HCT116 (cell line): ENCODE measurements at regions not wholly inside any gene's neighbourhood (a gene's known extent, or its start where the extent isn't known, plus 50 kb on each side); places are given as distances from the start of the nearest gene placed in this dataset.

ENCODE experiments used
- CEBPB ChIP-seq: IDR thresholded peaks from 2 replicates; pipeline ENCODE4 v1.6.1; 2012; ENCODE audit warnings: low read depth
- FOSL1 ChIP-seq: IDR thresholded peaks from 2 replicates; pipeline ENCODE4 v1.6.1; 2012; ENCODE audit warnings: low read depth
- JUND ChIP-seq: IDR thresholded peaks from 2 replicates; pipeline ENCODE4 v1.6.1; 2012
- MAX ChIP-seq: IDR thresholded peaks from 2 replicates; pipeline ENCODE4 v1.6.1; 2012
- POLR2A ChIP-seq: IDR thresholded peaks from 2 replicates; pipeline ENCODE4 v1.7.0; 2011; ENCODE audit warnings: borderline replicate concordance; ENCODE audit not compliant: insufficient read depth, insufficient read length; ENCODE audit errors: extremely low read depth
- RAD21 ChIP-seq: IDR thresholded peaks from 2 replicates; pipeline ENCODE4 v1.6.1; 2012; ENCODE audit warnings: low read depth, mild to moderate bottlenecking
- SRF ChIP-seq: IDR thresholded peaks from 2 replicates; pipeline ENCODE4 v1.6.1; 2012; ENCODE audit warnings: low read depth
- TF ChIP-seq, protein P1 (sequence below), 3 experiments: fragments of 200-600 bp in 1 of 3; sonication (generic) in 1 of 3; IDR thresholded peaks in 2 of 3; conservative IDR thresholded peaks in 1 of 3; 2 replicates each; pipeline ENCODE4 v1.5.1; 2012 to 2017; ENCODE audit warnings: low read depth in 2 of 3, low read length in 2 of 3, antibody characterized with exemption in 1 of 3, borderline replicate concordance in 1 of 3, control low read depth in 1 of 3, mild to moderate bottlenecking in 1 of 3, mixed read lengths in 1 of 3, mixed run types in 1 of 3, moderate library complexity in 1 of 3; ENCODE audit not compliant: insufficient read depth in 1 of 3
- TF ChIP-seq, protein P2 (sequence below): IDR thresholded peaks from 2 replicates; pipeline ENCODE4 v1.6.1; 2012
- TF ChIP-seq, protein P3 (sequence below): IDR thresholded peaks from 2 replicates; pipeline ENCODE4 v1.6.1; 2012; ENCODE audit warnings: low read depth

DNA sequence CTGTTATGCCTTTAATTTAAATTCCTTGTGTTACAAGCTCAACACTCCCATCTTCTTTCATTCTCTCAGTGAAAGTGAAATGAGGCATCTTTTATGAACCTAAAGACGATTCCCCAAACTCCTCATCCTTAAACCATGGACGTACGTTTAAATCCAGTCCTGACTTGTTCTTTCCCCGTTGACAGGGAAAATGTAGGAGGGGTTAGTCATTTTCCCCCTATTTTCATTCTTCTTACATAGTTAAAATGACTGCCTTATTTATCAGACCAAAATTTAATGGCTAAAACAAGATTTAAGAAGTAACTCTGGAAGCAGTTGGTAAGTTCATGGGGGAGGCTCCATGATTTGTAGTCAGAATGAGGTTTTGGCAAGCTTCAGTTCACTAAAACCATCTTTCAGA lies 134.9 kb downstream of the KCNA5 start:
- TF ChIP-seq, protein P1, sequence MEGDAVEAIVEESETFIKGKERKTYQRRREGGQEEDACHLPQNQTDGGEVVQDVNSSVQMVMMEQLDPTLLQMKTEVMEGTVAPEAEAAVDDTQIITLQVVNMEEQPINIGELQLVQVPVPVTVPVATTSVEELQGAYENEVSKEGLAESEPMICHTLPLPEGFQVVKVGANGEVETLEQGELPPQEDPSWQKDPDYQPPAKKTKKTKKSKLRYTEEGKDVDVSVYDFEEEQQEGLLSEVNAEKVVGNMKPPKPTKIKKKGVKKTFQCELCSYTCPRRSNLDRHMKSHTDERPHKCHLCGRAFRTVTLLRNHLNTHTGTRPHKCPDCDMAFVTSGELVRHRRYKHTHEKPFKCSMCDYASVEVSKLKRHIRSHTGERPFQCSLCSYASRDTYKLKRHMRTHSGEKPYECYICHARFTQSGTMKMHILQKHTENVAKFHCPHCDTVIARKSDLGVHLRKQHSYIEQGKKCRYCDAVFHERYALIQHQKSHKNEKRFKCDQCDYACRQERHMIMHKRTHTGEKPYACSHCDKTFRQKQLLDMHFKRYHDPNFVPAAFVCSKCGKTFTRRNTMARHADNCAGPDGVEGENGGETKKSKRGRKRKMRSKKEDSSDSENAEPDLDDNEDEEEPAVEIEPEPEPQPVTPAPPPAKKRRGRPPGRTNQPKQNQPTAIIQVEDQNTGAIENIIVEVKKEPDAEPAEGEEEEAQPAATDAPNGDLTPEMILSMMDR (IDR thresholded peaks at IDR 0.05 in 2 of 3, conservative IDR thresholded peaks at IDR 0.05 in 1 of 3; ENCODE audit: borderline replicate concordance in 1 of 3, insufficient read depth in 1 of 3, low read depth in 2 of 3, low read length in 2 of 3), result no peak
- TF ChIP-seq, protein P2, sequence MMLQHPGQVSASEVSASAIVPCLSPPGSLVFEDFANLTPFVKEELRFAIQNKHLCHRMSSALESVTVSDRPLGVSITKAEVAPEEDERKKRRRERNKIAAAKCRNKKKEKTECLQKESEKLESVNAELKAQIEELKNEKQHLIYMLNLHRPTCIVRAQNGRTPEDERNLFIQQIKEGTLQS, result no peak
- no peak for TF ChIP-seq SRF
- no peak for TF ChIP-seq POLR2A
- TF ChIP-seq FOSL1, result no peak
- no peak for TF ChIP-seq MAX
- TF ChIP-seq RAD21, result no peak
- TF ChIP-seq JUND, result no peak
- TF ChIP-seq, protein P3, sequence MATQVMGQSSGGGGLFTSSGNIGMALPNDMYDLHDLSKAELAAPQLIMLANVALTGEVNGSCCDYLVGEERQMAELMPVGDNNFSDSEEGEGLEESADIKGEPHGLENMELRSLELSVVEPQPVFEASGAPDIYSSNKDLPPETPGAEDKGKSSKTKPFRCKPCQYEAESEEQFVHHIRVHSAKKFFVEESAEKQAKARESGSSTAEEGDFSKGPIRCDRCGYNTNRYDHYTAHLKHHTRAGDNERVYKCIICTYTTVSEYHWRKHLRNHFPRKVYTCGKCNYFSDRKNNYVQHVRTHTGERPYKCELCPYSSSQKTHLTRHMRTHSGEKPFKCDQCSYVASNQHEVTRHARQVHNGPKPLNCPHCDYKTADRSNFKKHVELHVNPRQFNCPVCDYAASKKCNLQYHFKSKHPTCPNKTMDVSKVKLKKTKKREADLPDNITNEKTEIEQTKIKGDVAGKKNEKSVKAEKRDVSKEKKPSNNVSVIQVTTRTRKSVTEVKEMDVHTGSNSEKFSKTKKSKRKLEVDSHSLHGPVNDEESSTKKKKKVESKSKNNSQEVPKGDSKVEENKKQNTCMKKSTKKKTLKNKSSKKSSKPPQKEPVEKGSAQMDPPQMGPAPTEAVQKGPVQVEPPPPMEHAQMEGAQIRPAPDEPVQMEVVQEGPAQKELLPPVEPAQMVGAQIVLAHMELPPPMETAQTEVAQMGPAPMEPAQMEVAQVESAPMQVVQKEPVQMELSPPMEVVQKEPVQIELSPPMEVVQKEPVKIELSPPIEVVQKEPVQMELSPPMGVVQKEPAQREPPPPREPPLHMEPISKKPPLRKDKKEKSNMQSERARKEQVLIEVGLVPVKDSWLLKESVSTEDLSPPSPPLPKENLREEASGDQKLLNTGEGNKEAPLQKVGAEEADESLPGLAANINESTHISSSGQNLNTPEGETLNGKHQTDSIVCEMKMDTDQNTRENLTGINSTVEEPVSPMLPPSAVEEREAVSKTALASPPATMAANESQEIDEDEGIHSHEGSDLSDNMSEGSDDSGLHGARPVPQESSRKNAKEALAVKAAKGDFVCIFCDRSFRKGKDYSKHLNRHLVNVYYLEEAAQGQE, result no peak
- no peak for TF ChIP-seq CEBPB
